ENCODE measurements at regions not wholly inside any gene's neighbourhood (a gene's known extent, or its start where the extent isn't known, plus 50 kb on each side); places are given as distances from the start of the nearest gene placed in this dataset.

GRCh38 chr22:47967831-47968230 lies 1205.4 kb downstream of the TBC1D22A start:
- no peak for DNase-seq (ENCODE audit: low read depth)

- no peak for DNase-seq (ENCODE audit: low read depth)
These were observed 1203.9 kb downstream of the TBC1D22A start for GRCh38 chr22:47966316-47966715.

GRCh38 chr22:47965896-47966295 lies 1203.4 kb downstream of the TBC1D22A start:
- no peak for DNase-seq (ENCODE audit: low read depth)

GRCh38 chr22:47965066-47965465 lies 1202.6 kb downstream of the TBC1D22A start:
- DNase-seq (ENCODE audit: low read depth), result no peak

GRCh38 chr22:47963660-47964059 lies 1201.2 kb downstream of the TBC1D22A start:
- DNase-seq (ENCODE audit: low read depth), result no peak

GRCh38 chr22:47957649-47958048 lies 1195.2 kb downstream of the TBC1D22A start:
- DNase-seq (ENCODE audit: low read depth), result no peak

GRCh38 chr22:47954107-47954506 lies 1191.7 kb downstream of the TBC1D22A start:
- DNase-seq (ENCODE audit: low read depth), result no peak

- DNase-seq (ENCODE audit: low read depth), result no peak
These were observed 1182.5 kb downstream of the TBC1D22A start for GRCh38 chr22:47944941-47945340.

GRCh38 chr22:47943729-47944700 lies 1181.6 kb downstream of the TBC1D22A start:
- DNase-seq (ENCODE audit: low read depth), result no peak

GRCh38 chr22:47940211-47940610 lies 1177.8 kb downstream of the TBC1D22A start:
- no peak for DNase-seq (ENCODE audit: low read depth)

GRCh38 chr22:47933891-47934290 lies 1171.4 kb downstream of the TBC1D22A start:
- no peak for DNase-seq (ENCODE audit: low read depth)

GRCh38 chr22:47933226-47933625 lies 1170.8 kb downstream of the TBC1D22A start:
- no peak for DNase-seq (ENCODE audit: low read depth)

GRCh38 chr22:47929646-47930185 lies 1167.3 kb downstream of the TBC1D22A start:
- no peak for DNase-seq (ENCODE audit: low read depth)

- no peak for DNase-seq (ENCODE audit: low read depth)
These were observed 1166.6 kb downstream of the TBC1D22A start for GRCh38 chr22:47929073-47929472.

- DNase-seq (ENCODE audit: low read depth), result no peak
These were observed 1166.2 kb downstream of the TBC1D22A start for GRCh38 chr22:47928631-47929030.

GRCh38 chr22:47927648-47928210 lies 1165.3 kb downstream of the TBC1D22A start:
- no peak for DNase-seq (ENCODE audit: low read depth)

- DNase-seq (ENCODE audit: low read depth), result no peak
These were observed 1160.6 kb downstream of the TBC1D22A start for GRCh38 chr22:47923011-47923427.

- DNase-seq (ENCODE audit: low read depth), result no peak
These were observed 1159.5 kb downstream of the TBC1D22A start for GRCh38 chr22:47921906-47922305.

GRCh38 chr22:47920380-47920959 lies 1158.0 kb downstream of the TBC1D22A start:
- no peak for DNase-seq (ENCODE audit: low read depth)

GRCh38 chr22:47919893-47920292 lies 1157.4 kb downstream of the TBC1D22A start:
- DNase-seq (ENCODE audit: low read depth), result no peak

GRCh38 chr22:47919001-47919441 lies 1156.6 kb downstream of the TBC1D22A start:
- DNase-seq (ENCODE audit: low read depth), result no peak

- no peak for DNase-seq (ENCODE audit: low read depth)
These were observed 1155.9 kb downstream of the TBC1D22A start for GRCh38 chr22:47918276-47918921.
